IMR-90 (cell line): ENCODE measurements at regions not wholly inside any gene's neighbourhood (a gene's known extent, or its start where the extent isn't known, plus 50 kb on each side); places are given as distances from the start of the nearest gene placed in this dataset.

ENCODE experiments used
- ATAC-seq: fragments of 200-7000 bp; cut with Tn5 transposase; 2 replicates; pipeline ENCODE4 v1.9.1; 2020; ENCODE audit warnings: low read depth, mild to moderate bottlenecking, moderate library complexity
- BruUV-seq: library from RNA; stranded (reverse); fragments of 400-500 nt; replicated peaks from 2 replicates; lab custom pipeline; 2021; lab: Mats Ljungman, UMichigan
- CTCF ChIA-PET: fragments of 300-600 bp; formaldehyde crosslinking; extraction: SDS; loops from one replicate; lab custom pipeline; 2021; ENCODE audit warnings: antibody characterized with exemption; lab: Yijun Ruan, JAX
- POLR2A ChIA-PET: fragments of 300-600 bp; sonication (Branson Sonifier 250); formaldehyde crosslinking; loops from one replicate; lab custom pipeline; 2022; ENCODE audit warnings: antibody characterized with exemption; ENCODE audit not compliant: unreplicated experiment; lab: Charles Lee
- DNase-seq: peaks from one replicate; pipeline ENCODE4 v3.0.0; 2013
- H2AFZ ChIP-seq: replicated peaks from 2 replicates; pipeline ENCODE3; 2013; ENCODE audit warnings: low read length, mild to moderate bottlenecking; ENCODE audit not compliant: poor library complexity
- H2AK5ac ChIP-seq: 2 replicates; pipeline ENCODE4 v1.6.1; 2013; ENCODE audit warnings: low read depth, low read length, inconsistent platforms
- H2AK9ac ChIP-seq: replicated peaks from 2 replicates; pipeline ENCODE3; 2013; ENCODE audit warnings: mild to moderate bottlenecking, low read depth, low read length, moderate library complexity; ENCODE audit not compliant: poor library complexity
- H2BK120ac ChIP-seq: 2 replicates; pipeline ENCODE4 v1.6.1; 2013; ENCODE audit warnings: low read depth, low read length, inconsistent platforms
- H2BK15ac ChIP-seq: 3 replicates; pipeline ENCODE4 v1.6.1; 2013; ENCODE audit warnings: low read depth, low read length, inconsistent platforms
- H2BK20ac ChIP-seq: 2 replicates; pipeline ENCODE4 v1.6.1; 2013; ENCODE audit warnings: low read depth, mild to moderate bottlenecking, inconsistent platforms, low read length, moderate library complexity
- H2BK5ac ChIP-seq: 2 replicates; pipeline ENCODE4 v1.6.1; 2013; ENCODE audit warnings: mild to moderate bottlenecking, low read depth, low read length, inconsistent platforms; ENCODE audit not compliant: poor library complexity, severe bottlenecking
- H3K14ac ChIP-seq: replicated peaks from 2 replicates; pipeline ENCODE4 v1.6.1; 2013; ENCODE audit warnings: low read depth, low read length, inconsistent platforms
- H3K18ac ChIP-seq: 2 replicates; pipeline ENCODE4 v1.6.1; 2013; ENCODE audit warnings: low read depth, low read length, control low read depth
- H3K23ac ChIP-seq: 2 replicates; pipeline ENCODE4 v1.6.1; 2013; ENCODE audit warnings: low read depth, low read length, inconsistent platforms
- H3K27ac ChIP-seq: 2 replicates; pipeline ENCODE4 v1.5.1; 2013; ENCODE audit warnings: mild to moderate bottlenecking, control low read depth, low read length; ENCODE audit not compliant: insufficient read depth
- H3K27me3 ChIP-seq: 2 replicates; pipeline ENCODE4 v1.6.1; 2013; ENCODE audit warnings: low read length; ENCODE audit not compliant: control insufficient read depth, insufficient read depth
- H3K36me3 ChIP-seq: 2 replicates; pipeline ENCODE4 v1.6.1; 2013; ENCODE audit warnings: low read length, mixed read lengths; ENCODE audit not compliant: control insufficient read depth, insufficient read depth
- H3K4ac ChIP-seq: 2 replicates; pipeline ENCODE4 v1.6.1; 2013; ENCODE audit warnings: low read depth, low read length, inconsistent platforms
- H3K4me1 ChIP-seq: 2 replicates; pipeline ENCODE4 v1.6.1; 2013; ENCODE audit warnings: low read length, mixed read lengths; ENCODE audit not compliant: control insufficient read depth, insufficient read depth
- H3K4me2 ChIP-seq: 2 replicates; pipeline ENCODE4 v1.6.1; 2013; ENCODE audit warnings: low read depth, mild to moderate bottlenecking, control low read depth, low read length, moderate library complexity
- H3K4me3 ChIP-seq: 2 replicates; pipeline ENCODE4 v1.5.1; 2013; ENCODE audit warnings: low read depth, mild to moderate bottlenecking, control low read depth, low read length, moderate library complexity; ENCODE audit not compliant: insufficient read depth
- H3K56ac ChIP-seq: 2 replicates; pipeline ENCODE4 v1.6.1; 2013; ENCODE audit warnings: low read length, inconsistent platforms; ENCODE audit not compliant: insufficient read depth; ENCODE audit errors: extremely low read depth
- H3K79me1 ChIP-seq, 2 experiments: 2 replicates each; pipeline ENCODE4 v1.6.1; 2013; ENCODE audit warnings: low read length in 2 of 2, inconsistent platforms in 1 of 2, low read depth in 1 of 2
- H3K9ac ChIP-seq: 2 replicates; pipeline ENCODE4 v1.6.1; 2013; ENCODE audit warnings: low read depth, low read length, control low read depth
- H3K9me1 ChIP-seq: 2 replicates; pipeline ENCODE4 v1.6.1; 2013; ENCODE audit warnings: low read length, inconsistent platforms; ENCODE audit not compliant: insufficient read depth
- H3K9me3 ChIP-seq: 2 replicates; pipeline ENCODE4 v1.6.1; 2013; ENCODE audit warnings: low read length; ENCODE audit not compliant: control insufficient read depth, insufficient read depth
- H4K20me1 ChIP-seq: 2 replicates; pipeline ENCODE4 v1.6.1; 2013; ENCODE audit warnings: low read length, inconsistent platforms; ENCODE audit not compliant: insufficient read depth
- H4K5ac ChIP-seq: 2 replicates; pipeline ENCODE4 v1.6.1; 2013; ENCODE audit warnings: mild to moderate bottlenecking, low read depth, low read length, control low read depth
- H4K8ac ChIP-seq, 2 experiments: 2 replicates each; pipeline ENCODE4 v1.6.1; 2013; ENCODE audit warnings: low read depth in 2 of 2, low read length in 2 of 2, control low read depth in 1 of 2, inconsistent platforms in 1 of 2
- H4K91ac ChIP-seq: 2 replicates; pipeline ENCODE4 v1.6.1; 2013; ENCODE audit warnings: low read depth, low read length, inconsistent platforms; ENCODE audit not compliant: insufficient read depth
- BHLHE40 ChIP-seq: fragments of 150-350 bp; IDR thresholded peaks from 2 replicates; pipeline ENCODE4 v1.6.1; 2016; ENCODE audit warnings: mild to moderate bottlenecking, low read depth, low read length
- CEBPB ChIP-seq: IDR thresholded peaks from 2 replicates; pipeline ENCODE4 v1.6.1; 2012; ENCODE audit warnings: low read depth, low read length, improper control_type of control experiment
- CHD1 ChIP-seq: IDR thresholded peaks from 2 replicates; pipeline ENCODE4 v1.6.1; 2012; ENCODE audit warnings: low read depth, low read length, improper control_type of control experiment
- FOS ChIP-seq: fragments of 150-350 bp; IDR thresholded peaks from 2 replicates; pipeline ENCODE4 v1.6.1; 2016; ENCODE audit warnings: low read depth, low read length
- MAFK ChIP-seq: IDR thresholded peaks from 2 replicates; pipeline ENCODE4 v1.6.1; 2012; ENCODE audit warnings: low read depth, low read length, improper control_type of control experiment
- MAZ ChIP-seq: IDR thresholded peaks from 2 replicates; pipeline ENCODE4 v1.6.1; 2012; ENCODE audit warnings: low read depth, mild to moderate bottlenecking, low read length, improper control_type of control experiment, moderate library complexity, borderline replicate concordance
- MXI1 ChIP-seq: IDR thresholded peaks from 2 replicates; pipeline ENCODE4 v1.6.1; 2012; ENCODE audit warnings: low read depth, mild to moderate bottlenecking, low read length, moderate library complexity, borderline replicate concordance
- NFE2L2 ChIP-seq: fragments of 150-350 bp; IDR thresholded peaks from 2 replicates; pipeline ENCODE4 v1.6.1; 2016; ENCODE audit warnings: low read depth, mild to moderate bottlenecking, low read length
- POLR2A ChIP-seq: IDR thresholded peaks from 2 replicates; pipeline ENCODE4 v1.6.1; 2012; ENCODE audit warnings: mild to moderate bottlenecking, low read depth, low read length
- RAD21 ChIP-seq: IDR thresholded peaks from 2 replicates; pipeline ENCODE4 v1.6.1; 2012; ENCODE audit warnings: low read length, improper control_type of control experiment
- RCOR1 ChIP-seq: IDR thresholded peaks from 2 replicates; pipeline ENCODE4 v1.6.1; 2012; ENCODE audit warnings: mild to moderate bottlenecking, low read length, improper control_type of control experiment; ENCODE audit not compliant: insufficient replicate concordance
- RFX5 ChIP-seq: IDR thresholded peaks from 2 replicates; pipeline ENCODE4 v1.8.0; 2012; ENCODE audit warnings: low read depth, mild to moderate bottlenecking, low read length, moderate library complexity
- SMC3 ChIP-seq: fragments of 150-350 bp; IDR thresholded peaks from 2 replicates; pipeline ENCODE4 v1.6.1; 2016; ENCODE audit warnings: low read depth, mild to moderate bottlenecking, antibody characterized with exemption, low read length, moderate library complexity
- WGBS, 2 experiments: methylation state at CpG; one replicate each; pipeline versions ENCODE4 v1.1.5 to v1.1.7; 2013; ENCODE audit warnings: missing lambda C conversion rate in 2 of 2; ENCODE audit not compliant: insufficient read length in 1 of 2; ENCODE audit errors: extremely low coverage in 2 of 2; 5-methylcytosine and 5-hydroxymethylcytosine counted together
- dilution Hi-C: fragments of 300-500 bp; cut with HindIII; formaldehyde crosslinking; loops from one replicate; pipeline ENCODE4 v1.14.3; 2018; ENCODE audit warnings: low sequenced_read_pairs; ENCODE audit not compliant: unreplicated experiment
- in situ Hi-C: fragments of 300-500 bp; cut with MboI; formaldehyde crosslinking; loops from 3 replicates; pipeline ENCODE4 v1.14.3; 2019; ENCODE audit warnings: low sequenced_read_pairs, inconsistent platforms, mixed read lengths
- intact Hi-C: fragments of 100-400 bp; cut with micrococcal nuclease; formaldehyde crosslinking; loops from 2 replicates; pipeline ENCODE4 v1.10.0; 2022
- TF ChIP-seq, protein P1 (sequence below): fragments of 150-350 bp; IDR thresholded peaks from 2 replicates; pipeline ENCODE4 v1.6.1; 2017; ENCODE audit warnings: mild to moderate bottlenecking, antibody characterized with exemption, low read length, low read depth
- TF ChIP-seq, protein P2 (sequence below): fragments of 150-350 bp; IDR thresholded peaks from 2 replicates; pipeline ENCODE4 v1.6.1; 2016; ENCODE audit warnings: low read depth, mild to moderate bottlenecking, low read length, moderate library complexity, borderline replicate concordance
- TF ChIP-seq, protein P3 (sequence below): conservative IDR thresholded peaks from 2 replicates; pipeline ENCODE4 v1.5.1; 2012; ENCODE audit warnings: mild to moderate bottlenecking, low read depth, low read length, improper control_type of control experiment

DNA sequence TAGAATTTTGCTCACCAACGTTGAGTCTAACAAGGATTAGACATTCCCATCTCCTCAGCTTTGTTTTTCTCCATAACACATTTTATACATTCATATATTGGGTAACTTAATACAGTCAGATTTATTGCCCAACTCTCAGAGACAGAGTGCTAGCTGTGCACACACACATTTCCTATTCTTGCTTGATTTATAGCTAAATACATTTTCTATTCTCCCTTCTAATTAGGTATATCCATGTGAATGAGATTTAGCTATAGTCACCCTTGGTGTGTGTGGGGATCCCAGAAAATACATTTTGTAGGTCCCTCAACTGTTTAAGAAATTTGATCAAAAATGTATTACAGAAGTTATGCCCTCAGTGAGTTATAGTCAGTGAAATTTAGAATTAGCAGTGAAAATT is 715.4 kb downstream of the NSUN3 start:
- H3K9ac ChIP-seq = no peak overlapping the region
- H3K23ac ChIP-seq = no peak overlapping the region
- H3K14ac ChIP-seq = no peak overlapping the region
- H3K18ac ChIP-seq = no peak overlapping the region
- ChIA-PET POLR2A (no interaction called here), CTCF (interaction anchor here (0.7 kb wide), 1 partner anchor 46 kb away, joined by 3 read pairs; no protein-coding TSS in a partner anchor)
- H3K27ac ChIP-seq = no peak overlapping the region
- H2AFZ ChIP-seq = no peak overlapping the region
- ATAC-seq = no peak
- H2BK20ac ChIP-seq = no peak overlapping the region
- no peak overlapping the region for H2AK9ac ChIP-seq
- no peak overlapping the region for H4K5ac ChIP-seq
- no peaks in the 10 kb centered on the region for H4K20me1 ChIP-seq
- H3K36me3 ChIP-seq = no peaks in the 10 kb centered on the region
- no peak overlapping the region for H2AK5ac ChIP-seq
- intact Hi-C loops (no loop called here), in situ Hi-C loops (no loop called here), dilution Hi-C loops (no loop called here)
- TF ChIP-seq CHD1 (no peak), NFE2L2 (no peak), CEBPB (no peak), RAD21 (no peak), RCOR1 (no peak), MAFK (no peak), FOS (no peak), BHLHE40 (no peak), POLR2A (no peak), MXI1 (no peak), MAZ (no peak), SMC3 (no peak), RFX5 (no peak)
- TF ChIP-seq, protein P1, sequence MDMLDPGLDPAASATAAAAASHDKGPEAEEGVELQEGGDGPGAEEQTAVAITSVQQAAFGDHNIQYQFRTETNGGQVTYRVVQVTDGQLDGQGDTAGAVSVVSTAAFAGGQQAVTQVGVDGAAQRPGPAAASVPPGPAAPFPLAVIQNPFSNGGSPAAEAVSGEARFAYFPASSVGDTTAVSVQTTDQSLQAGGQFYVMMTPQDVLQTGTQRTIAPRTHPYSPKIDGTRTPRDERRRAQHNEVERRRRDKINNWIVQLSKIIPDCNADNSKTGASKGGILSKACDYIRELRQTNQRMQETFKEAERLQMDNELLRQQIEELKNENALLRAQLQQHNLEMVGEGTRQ = no peak
- TF ChIP-seq, protein P2, sequence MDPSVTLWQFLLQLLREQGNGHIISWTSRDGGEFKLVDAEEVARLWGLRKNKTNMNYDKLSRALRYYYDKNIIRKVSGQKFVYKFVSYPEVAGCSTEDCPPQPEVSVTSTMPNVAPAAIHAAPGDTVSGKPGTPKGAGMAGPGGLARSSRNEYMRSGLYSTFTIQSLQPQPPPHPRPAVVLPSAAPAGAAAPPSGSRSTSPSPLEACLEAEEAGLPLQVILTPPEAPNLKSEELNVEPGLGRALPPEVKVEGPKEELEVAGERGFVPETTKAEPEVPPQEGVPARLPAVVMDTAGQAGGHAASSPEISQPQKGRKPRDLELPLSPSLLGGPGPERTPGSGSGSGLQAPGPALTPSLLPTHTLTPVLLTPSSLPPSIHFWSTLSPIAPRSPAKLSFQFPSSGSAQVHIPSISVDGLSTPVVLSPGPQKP = no peak
- TF ChIP-seq, protein P3, sequence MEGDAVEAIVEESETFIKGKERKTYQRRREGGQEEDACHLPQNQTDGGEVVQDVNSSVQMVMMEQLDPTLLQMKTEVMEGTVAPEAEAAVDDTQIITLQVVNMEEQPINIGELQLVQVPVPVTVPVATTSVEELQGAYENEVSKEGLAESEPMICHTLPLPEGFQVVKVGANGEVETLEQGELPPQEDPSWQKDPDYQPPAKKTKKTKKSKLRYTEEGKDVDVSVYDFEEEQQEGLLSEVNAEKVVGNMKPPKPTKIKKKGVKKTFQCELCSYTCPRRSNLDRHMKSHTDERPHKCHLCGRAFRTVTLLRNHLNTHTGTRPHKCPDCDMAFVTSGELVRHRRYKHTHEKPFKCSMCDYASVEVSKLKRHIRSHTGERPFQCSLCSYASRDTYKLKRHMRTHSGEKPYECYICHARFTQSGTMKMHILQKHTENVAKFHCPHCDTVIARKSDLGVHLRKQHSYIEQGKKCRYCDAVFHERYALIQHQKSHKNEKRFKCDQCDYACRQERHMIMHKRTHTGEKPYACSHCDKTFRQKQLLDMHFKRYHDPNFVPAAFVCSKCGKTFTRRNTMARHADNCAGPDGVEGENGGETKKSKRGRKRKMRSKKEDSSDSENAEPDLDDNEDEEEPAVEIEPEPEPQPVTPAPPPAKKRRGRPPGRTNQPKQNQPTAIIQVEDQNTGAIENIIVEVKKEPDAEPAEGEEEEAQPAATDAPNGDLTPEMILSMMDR = no peak
- H3K4me3 ChIP-seq = no peak overlapping the region
- H2BK15ac ChIP-seq = no peak overlapping the region
- H4K8ac ChIP-seq = no peak overlapping the region
- no peaks in the 10 kb centered on the region for H3K79me1 ChIP-seq
- BruUV-seq = no TSS peak
- H3K56ac ChIP-seq = no peak overlapping the region
- H3K27me3 ChIP-seq = no peaks in the 10 kb centered on the region
- H3K4ac ChIP-seq = no peak overlapping the region
- H3K9me1 ChIP-seq = no peaks in the 10 kb centered on the region
- H4K91ac ChIP-seq = no peak overlapping the region
- H3K4me2 ChIP-seq = no peak overlapping the region
- H2BK5ac ChIP-seq = no peak overlapping the region
- no peak overlapping the region for H2BK120ac ChIP-seq
- no CpG with 5 or more reads among the region's 1 CpG for WGBS, 2 experiments
- no peaks in the 10 kb centered on the region for H3K4me1 ChIP-seq
- DNase-seq = no peak
- H3K9me3 ChIP-seq = peaks cover 4% of the 10 kb centered on the region
